HCT116 (cell line): ENCODE measurements at regions not wholly inside any gene's neighbourhood (a gene's known extent, or its start where the extent isn't known, plus 50 kb on each side); places are given as distances from the start of the nearest gene placed in this dataset.

Experiments
- ATAC-seq: fragments of 200-7000 bp; cut with Tn5 transposase; 2 replicates; pipeline ENCODE4 v1.9.1; 2020; ENCODE audit warnings: mild to moderate bottlenecking, moderate library complexity
- BruUV-seq: library from RNA; stranded (reverse); fragments of 400-500 nt; replicated peaks from 2 replicates; lab custom pipeline; 2021; lab: Mats Ljungman, UMichigan
- CTCF ChIA-PET: fragments of 300-600 bp; sonication (Branson Sonifier 250); formaldehyde crosslinking; loops from one replicate; lab custom pipeline; 2021; ENCODE audit warnings: antibody characterized with exemption; lab: Charles Lee
- POLR2A ChIA-PET: fragments of 300-600, 350-600 bp; sonication (Branson Sonifier 250); formaldehyde crosslinking; loops from one replicate; lab custom pipeline; 2021; ENCODE audit warnings: antibody characterized with exemption; lab: Charles Lee
- RAD21 ChIA-PET, 2 experiments: fragments of 300-600 bp; sonication (Branson Sonifier 250); formaldehyde crosslinking; loops; one replicate each; lab custom pipeline; 2023; ENCODE audit warnings: low total read pairs in 2 of 2; ENCODE audit not compliant: uncharacterized antibody in 2 of 2, unreplicated experiment in 2 of 2, low non-redundant PET in 1 of 2; lab: Charles Lee
- DNase-seq: peaks from one replicate; pipeline ENCODE4 v3.0.0-alpha.2; 2010; ENCODE audit warnings: low read depth, low spot score
- H2AFZ ChIP-seq: fragments of 200-600 bp; shearing (Covaris generic), sonication (generic); 2 replicates; pipeline ENCODE4 v1.6.1; 2017; ENCODE audit warnings: low read depth, mixed run types, mixed read lengths, antibody characterized with exemption, low read length; ENCODE audit not compliant: poor library complexity, severe bottlenecking
- H3K27ac ChIP-seq: 2 replicates; pipeline ENCODE4 v1.5.1; 2012; ENCODE audit warnings: low read depth, low read length
- H3K27me3 ChIP-seq: fragments of 200-600 bp; sonication (generic); 2 replicates; pipeline ENCODE4 v1.6.1; 2016; ENCODE audit warnings: mixed run types, low read length, mixed read lengths; ENCODE audit not compliant: insufficient read depth
- H3K36me3 ChIP-seq, 2 experiments: fragments of 200-500 bp in 1 of 2; fragments of 200-600 bp in 1 of 2; sonication (Bioruptor generic) in 1 of 2; sonication (generic) in 1 of 2; 2 replicates each; pipeline versions ENCODE4 v1.5.1 to v1.6.1; 2014 to 2016; ENCODE audit warnings: low read length in 2 of 2, inconsistent platforms in 1 of 2, mixed read lengths in 1 of 2, mixed run types in 1 of 2; ENCODE audit not compliant: insufficient read depth in 2 of 2, control insufficient read depth in 1 of 2
- H3K4me1 ChIP-seq, 2 experiments: fragments of 200-600 bp in 1 of 2; sonication (generic) in 1 of 2; 2 replicates each; pipeline versions ENCODE4 v1.5.1 to v1.6.1; 2012 to 2017; ENCODE audit warnings: low read length in 2 of 2, inconsistent platforms in 1 of 2, mild to moderate bottlenecking in 1 of 2, mixed read lengths in 1 of 2, mixed run types in 1 of 2, moderate library complexity in 1 of 2; ENCODE audit not compliant: insufficient read depth in 2 of 2, control insufficient read depth in 1 of 2
- H3K4me2 ChIP-seq: fragments of 200-600 bp; sonication (generic); 2 replicates; pipeline ENCODE4 v1.6.1; 2017; ENCODE audit warnings: mixed run types, low read length, mixed read lengths
- H3K4me3 ChIP-seq, 2 experiments: fragments of 200-600 bp in 1 of 2; sonication (generic) in 1 of 2; replicated peaks in 1 of 2; 2 replicates each; pipeline ENCODE4 v1.5.1; 2011 to 2016; ENCODE audit warnings: low read length in 2 of 2, control low read depth in 1 of 2, low read depth in 1 of 2, mild to moderate bottlenecking in 1 of 2, mixed read lengths in 1 of 2, mixed run types in 1 of 2
- H3K79me2 ChIP-seq: fragments of 200-600 bp; sonication (generic); 2 replicates; pipeline ENCODE4 v1.6.1; 2017; ENCODE audit warnings: mild to moderate bottlenecking, mixed run types, low read length, moderate library complexity, mixed read lengths; ENCODE audit not compliant: insufficient read depth
- H3K9ac ChIP-seq: fragments of 200-600 bp; sonication (generic); 2 replicates; pipeline ENCODE4 v1.6.1; 2016; ENCODE audit warnings: low read length, mixed read lengths
- H3K9me2 ChIP-seq: fragments of 200-600 bp; sonication (generic), shearing (Covaris generic); 2 replicates; pipeline ENCODE4 v1.6.1; 2017; ENCODE audit warnings: mixed run types, mild to moderate bottlenecking, moderate library complexity; ENCODE audit not compliant: insufficient read depth
- H3K9me3 ChIP-seq, 2 experiments: fragments of 200-500 bp in 1 of 2; fragments of 200-600 bp in 1 of 2; sonication (Bioruptor generic) in 1 of 2; sonication (generic) in 1 of 2; 2 replicates each; pipeline ENCODE4 v1.6.1; 2014 to 2017; ENCODE audit warnings: low read length in 2 of 2, mixed read lengths in 2 of 2, inconsistent platforms in 1 of 2, low read depth in 1 of 2, mild to moderate bottlenecking in 1 of 2, mixed run types in 1 of 2, moderate library complexity in 1 of 2; ENCODE audit not compliant: control insufficient read depth in 1 of 2, insufficient read depth in 1 of 2
- H4K20me1 ChIP-seq: fragments of 200-600 bp; sonication (generic), shearing (Covaris generic); 2 replicates; pipeline ENCODE4 v1.6.1; 2017; ENCODE audit warnings: mixed run types, mild to moderate bottlenecking, moderate library complexity; ENCODE audit not compliant: insufficient read depth
- ATF3 ChIP-seq: IDR thresholded peaks from 2 replicates; pipeline ENCODE4 v1.6.1; 2012
- CBX3 ChIP-seq: IDR thresholded peaks from 2 replicates; pipeline ENCODE4 v1.6.1; 2012; ENCODE audit warnings: low read depth
- CEBPB ChIP-seq: IDR thresholded peaks from 2 replicates; pipeline ENCODE4 v1.6.1; 2012; ENCODE audit warnings: low read depth
- CTCF ChIP-seq, 3 experiments: fragments of 200-600 bp in 1 of 3; sonication (generic) in 1 of 3; IDR thresholded peaks in 2 of 3; conservative IDR thresholded peaks in 1 of 3; 2 replicates each; pipeline ENCODE4 v1.5.1; 2012 to 2017; ENCODE audit warnings: low read depth in 2 of 3, low read length in 2 of 3, antibody characterized with exemption in 1 of 3, borderline replicate concordance in 1 of 3, control low read depth in 1 of 3, mild to moderate bottlenecking in 1 of 3, mixed read lengths in 1 of 3, mixed run types in 1 of 3, moderate library complexity in 1 of 3; ENCODE audit not compliant: insufficient read depth in 1 of 3
- EGR1 ChIP-seq: IDR thresholded peaks from 2 replicates; pipeline ENCODE4 v1.6.1; 2012; ENCODE audit warnings: low read depth
- ELF1 ChIP-seq: IDR thresholded peaks from 2 replicates; pipeline ENCODE4 v1.6.1; 2012; ENCODE audit warnings: low read depth, borderline replicate concordance
- EZH2 ChIP-seq: fragments of 200-600 bp; sonication (generic); IDR thresholded peaks from 2 replicates; pipeline ENCODE4 v1.6.1; 2017; ENCODE audit warnings: antibody characterized with exemption, mixed run types
- EZH2phosphoT487 ChIP-seq: fragments of 200-600 bp; IDR thresholded peaks from 2 replicates; pipeline ENCODE4 v1.6.1; 2018; ENCODE audit warnings: antibody characterized with exemption, borderline replicate concordance
- JUND ChIP-seq: IDR thresholded peaks from 2 replicates; pipeline ENCODE4 v1.6.1; 2012
- MAX ChIP-seq: IDR thresholded peaks from 2 replicates; pipeline ENCODE4 v1.6.1; 2012
- REST ChIP-seq: IDR thresholded peaks from 2 replicates; pipeline ENCODE4 v1.6.1; 2012; ENCODE audit warnings: low read depth
- SIN3A ChIP-seq: IDR thresholded peaks from 2 replicates; pipeline ENCODE4 v1.6.1; 2012; ENCODE audit warnings: low read depth
- SP1 ChIP-seq: IDR thresholded peaks from 2 replicates; pipeline ENCODE4 v1.6.1; 2012; ENCODE audit warnings: low read depth
- SRF ChIP-seq: IDR thresholded peaks from 2 replicates; pipeline ENCODE4 v1.6.1; 2012; ENCODE audit warnings: low read depth
- TCF7L2 ChIP-seq: IDR thresholded peaks from 2 replicates; pipeline ENCODE4 v1.7.0; 2011; ENCODE audit warnings: borderline replicate concordance, inconsistent platforms; ENCODE audit not compliant: insufficient read depth, insufficient read length; ENCODE audit errors: extremely low read depth
- YY1 ChIP-seq: IDR thresholded peaks from 2 replicates; pipeline ENCODE4 v1.6.1; 2011; ENCODE audit warnings: low read length, low read depth, moderate library complexity, mild to moderate bottlenecking; ENCODE audit not compliant: insufficient replicate concordance; ENCODE audit errors: extremely low read depth
- ZBTB33 ChIP-seq: IDR thresholded peaks from 2 replicates; pipeline ENCODE4 v1.6.1; 2011; ENCODE audit warnings: mild to moderate bottlenecking, low read length, moderate library complexity; ENCODE audit not compliant: insufficient replicate concordance; ENCODE audit errors: extremely low read depth
- ZFX ChIP-seq: fragments of 450-650 bp; IDR thresholded peaks from 2 replicates; pipeline ENCODE4 v1.6.1; 2017
- ZNF274 ChIP-seq: fragments of 200-500 bp; sonication (Bioruptor generic); IDR thresholded peaks from 2 replicates; pipeline ENCODE4 v1.6.1; 2014; ENCODE audit warnings: mild to moderate bottlenecking, low read depth, low read length, inconsistent platforms
- intact Hi-C: fragments of 100-400 bp; cut with micrococcal nuclease; formaldehyde crosslinking; loops from 2 replicates; pipeline ENCODE4 v1.10.0; 2022

GRCh38 chr1:177629526-177629925 is 340.3 kb downstream of the SEC16B start:
- Histone ChIP-seq H3K9me3 (no peaks in the 10 kb centered on the region), H4K20me1 (0 out of 2 replicates have a peak, but pooled peaks cover 2% of the 10 kb centered on the region), H3K4me2 (no peak overlapping the region), H3K4me3 (no peak overlapping the region), H3K79me2 (no peaks in the 10 kb centered on the region), H3K27me3 (peaks cover 8% of the 10 kb centered on the region; the same call in 1 of the 2 replicates), H3K36me3 (no peaks in the 10 kb centered on the region), H3K4me1 (no peaks in the 10 kb centered on the region), H3K9ac (no peak overlapping the region), H3K27ac (no peak overlapping the region), H3K9me2 (no peaks in the 10 kb centered on the region), H2AFZ (no peak overlapping the region)
- TF ChIP-seq SP1 (no peak), TCF7L2 (no peak), SIN3A (no peak), REST (no peak), MAX (no peak), ELF1 (no peak), SRF (no peak), ZFX (no peak), CEBPB (no peak), JUND (no peak), YY1 (no peak), EZH2phosphoT487 (no peak), CBX3 (no peak), CTCF (IDR thresholded peaks at IDR 0.05 in 2 of 3, conservative IDR thresholded peaks at IDR 0.05 in 1 of 3; ENCODE audit: borderline replicate concordance in 1 of 3, insufficient read depth in 1 of 3, low read depth in 2 of 3, low read length in 2 of 3) (no peak), EZH2 (no peak), ZNF274 (no peak), ZBTB33 (no peak), EGR1 (no peak), ATF3 (no peak)
- intact Hi-C loops, result no loop called here
- ChIA-PET POLR2A (no interaction called here), RAD21 (no interaction called here), CTCF (no interaction called here)
- ATAC-seq, result no peak
- DNase-seq, result no peak
- BruUV-seq, result no TSS peak
